IMR-90 (cell line): ENCODE measurements at regions not wholly inside any gene's neighbourhood (a gene's known extent, or its start where the extent isn't known, plus 50 kb on each side); places are given as distances from the start of the nearest gene placed in this dataset.

Source experiments
- ATAC-seq: fragments of 200-7000 bp; cut with Tn5 transposase; 2 replicates; pipeline ENCODE4 v1.9.1; 2020; ENCODE audit warnings: low read depth, mild to moderate bottlenecking, moderate library complexity
- BruUV-seq: library from RNA; stranded (reverse); fragments of 400-500 nt; replicated peaks from 2 replicates; lab custom pipeline; 2021; lab: Mats Ljungman, UMichigan
- CTCF ChIA-PET: fragments of 300-600 bp; formaldehyde crosslinking; extraction: SDS; loops from one replicate; lab custom pipeline; 2021; ENCODE audit warnings: antibody characterized with exemption; lab: Yijun Ruan, JAX
- POLR2A ChIA-PET: fragments of 300-600 bp; sonication (Branson Sonifier 250); formaldehyde crosslinking; loops from one replicate; lab custom pipeline; 2022; ENCODE audit warnings: antibody characterized with exemption; ENCODE audit not compliant: unreplicated experiment; lab: Charles Lee
- DNase-seq: peaks from one replicate; pipeline ENCODE4 v3.0.0; 2013
- H2AFZ ChIP-seq: replicated peaks from 2 replicates; pipeline ENCODE3; 2013; ENCODE audit warnings: low read length, mild to moderate bottlenecking; ENCODE audit not compliant: poor library complexity
- H2AK5ac ChIP-seq: 2 replicates; pipeline ENCODE4 v1.6.1; 2013; ENCODE audit warnings: low read depth, low read length, inconsistent platforms
- H2AK9ac ChIP-seq: replicated peaks from 2 replicates; pipeline ENCODE3; 2013; ENCODE audit warnings: mild to moderate bottlenecking, low read depth, low read length, moderate library complexity; ENCODE audit not compliant: poor library complexity
- H2BK120ac ChIP-seq: 2 replicates; pipeline ENCODE4 v1.6.1; 2013; ENCODE audit warnings: low read depth, low read length, inconsistent platforms
- H2BK15ac ChIP-seq: 3 replicates; pipeline ENCODE4 v1.6.1; 2013; ENCODE audit warnings: low read depth, low read length, inconsistent platforms
- H2BK20ac ChIP-seq: 2 replicates; pipeline ENCODE4 v1.6.1; 2013; ENCODE audit warnings: low read depth, mild to moderate bottlenecking, inconsistent platforms, low read length, moderate library complexity
- H2BK5ac ChIP-seq: 2 replicates; pipeline ENCODE4 v1.6.1; 2013; ENCODE audit warnings: mild to moderate bottlenecking, low read depth, low read length, inconsistent platforms; ENCODE audit not compliant: poor library complexity, severe bottlenecking
- H3K14ac ChIP-seq: replicated peaks from 2 replicates; pipeline ENCODE4 v1.6.1; 2013; ENCODE audit warnings: low read depth, low read length, inconsistent platforms
- H3K18ac ChIP-seq: 2 replicates; pipeline ENCODE4 v1.6.1; 2013; ENCODE audit warnings: low read depth, low read length, control low read depth
- H3K23ac ChIP-seq: 2 replicates; pipeline ENCODE4 v1.6.1; 2013; ENCODE audit warnings: low read depth, low read length, inconsistent platforms
- H3K27ac ChIP-seq: 2 replicates; pipeline ENCODE4 v1.5.1; 2013; ENCODE audit warnings: mild to moderate bottlenecking, control low read depth, low read length; ENCODE audit not compliant: insufficient read depth
- H3K27me3 ChIP-seq: 2 replicates; pipeline ENCODE4 v1.6.1; 2013; ENCODE audit warnings: low read length; ENCODE audit not compliant: control insufficient read depth, insufficient read depth
- H3K36me3 ChIP-seq: 2 replicates; pipeline ENCODE4 v1.6.1; 2013; ENCODE audit warnings: low read length, mixed read lengths; ENCODE audit not compliant: control insufficient read depth, insufficient read depth
- H3K4ac ChIP-seq: 2 replicates; pipeline ENCODE4 v1.6.1; 2013; ENCODE audit warnings: low read depth, low read length, inconsistent platforms
- H3K4me1 ChIP-seq: 2 replicates; pipeline ENCODE4 v1.6.1; 2013; ENCODE audit warnings: low read length, mixed read lengths; ENCODE audit not compliant: control insufficient read depth, insufficient read depth
- H3K4me2 ChIP-seq: 2 replicates; pipeline ENCODE4 v1.6.1; 2013; ENCODE audit warnings: low read depth, mild to moderate bottlenecking, control low read depth, low read length, moderate library complexity
- H3K4me3 ChIP-seq: 2 replicates; pipeline ENCODE4 v1.5.1; 2013; ENCODE audit warnings: low read depth, mild to moderate bottlenecking, control low read depth, low read length, moderate library complexity; ENCODE audit not compliant: insufficient read depth
- H3K56ac ChIP-seq: 2 replicates; pipeline ENCODE4 v1.6.1; 2013; ENCODE audit warnings: low read length, inconsistent platforms; ENCODE audit not compliant: insufficient read depth; ENCODE audit errors: extremely low read depth
- H3K79me1 ChIP-seq, 2 experiments: 2 replicates each; pipeline ENCODE4 v1.6.1; 2013; ENCODE audit warnings: low read length in 2 of 2, inconsistent platforms in 1 of 2, low read depth in 1 of 2
- H3K9ac ChIP-seq: 2 replicates; pipeline ENCODE4 v1.6.1; 2013; ENCODE audit warnings: low read depth, low read length, control low read depth
- H3K9me1 ChIP-seq: 2 replicates; pipeline ENCODE4 v1.6.1; 2013; ENCODE audit warnings: low read length, inconsistent platforms; ENCODE audit not compliant: insufficient read depth
- H3K9me3 ChIP-seq: 2 replicates; pipeline ENCODE4 v1.6.1; 2013; ENCODE audit warnings: low read length; ENCODE audit not compliant: control insufficient read depth, insufficient read depth
- H4K20me1 ChIP-seq: 2 replicates; pipeline ENCODE4 v1.6.1; 2013; ENCODE audit warnings: low read length, inconsistent platforms; ENCODE audit not compliant: insufficient read depth
- H4K5ac ChIP-seq: 2 replicates; pipeline ENCODE4 v1.6.1; 2013; ENCODE audit warnings: mild to moderate bottlenecking, low read depth, low read length, control low read depth
- H4K8ac ChIP-seq, 2 experiments: 2 replicates each; pipeline ENCODE4 v1.6.1; 2013; ENCODE audit warnings: low read depth in 2 of 2, low read length in 2 of 2, control low read depth in 1 of 2, inconsistent platforms in 1 of 2
- H4K91ac ChIP-seq: 2 replicates; pipeline ENCODE4 v1.6.1; 2013; ENCODE audit warnings: low read depth, low read length, inconsistent platforms; ENCODE audit not compliant: insufficient read depth
- MAZ ChIP-seq: IDR thresholded peaks from 2 replicates; pipeline ENCODE4 v1.6.1; 2012; ENCODE audit warnings: low read depth, mild to moderate bottlenecking, low read length, improper control_type of control experiment, moderate library complexity, borderline replicate concordance
- RAD21 ChIP-seq: IDR thresholded peaks from 2 replicates; pipeline ENCODE4 v1.6.1; 2012; ENCODE audit warnings: low read length, improper control_type of control experiment
- RCOR1 ChIP-seq: IDR thresholded peaks from 2 replicates; pipeline ENCODE4 v1.6.1; 2012; ENCODE audit warnings: mild to moderate bottlenecking, low read length, improper control_type of control experiment; ENCODE audit not compliant: insufficient replicate concordance
- RFX5 ChIP-seq: IDR thresholded peaks from 2 replicates; pipeline ENCODE4 v1.8.0; 2012; ENCODE audit warnings: low read depth, mild to moderate bottlenecking, low read length, moderate library complexity
- SMC3 ChIP-seq: fragments of 150-350 bp; IDR thresholded peaks from 2 replicates; pipeline ENCODE4 v1.6.1; 2016; ENCODE audit warnings: low read depth, mild to moderate bottlenecking, antibody characterized with exemption, low read length, moderate library complexity
- USF2 ChIP-seq: fragments of 150-350 bp; IDR thresholded peaks from 2 replicates; pipeline ENCODE4 v1.6.1; 2017; ENCODE audit warnings: mild to moderate bottlenecking, antibody characterized with exemption, low read length, low read depth
- WGBS, 2 experiments: methylation state at CpG; one replicate each; pipeline versions ENCODE4 v1.1.5 to v1.1.7; 2013; ENCODE audit warnings: missing lambda C conversion rate in 2 of 2; ENCODE audit not compliant: insufficient read length in 1 of 2; ENCODE audit errors: extremely low coverage in 2 of 2; 5-methylcytosine and 5-hydroxymethylcytosine counted together
- dilution Hi-C: fragments of 300-500 bp; cut with HindIII; formaldehyde crosslinking; loops from one replicate; pipeline ENCODE4 v1.14.3; 2018; ENCODE audit warnings: low sequenced_read_pairs; ENCODE audit not compliant: unreplicated experiment
- in situ Hi-C: fragments of 300-500 bp; cut with MboI; formaldehyde crosslinking; loops from 3 replicates; pipeline ENCODE4 v1.14.3; 2019; ENCODE audit warnings: low sequenced_read_pairs, inconsistent platforms, mixed read lengths
- intact Hi-C: fragments of 100-400 bp; cut with micrococcal nuclease; formaldehyde crosslinking; loops from 2 replicates; pipeline ENCODE4 v1.10.0; 2022

GRCh38 chr2:43126817-43127207 lies 99.6 kb downstream of the ZFP36L2 start:
- no peak for DNase-seq
- no TSS peak for BruUV-seq
- Histone ChIP-seq H3K27ac (no peak overlapping the region), H3K9me3 (no peaks in the 10 kb centered on the region), H3K4me1 (peaks cover 20% of the 10 kb centered on the region), H3K56ac (no peak overlapping the region), H4K8ac (no peak overlapping the region), H3K4me3 (no peak overlapping the region), H3K27me3 (no peaks in the 10 kb centered on the region), H3K23ac (no peak overlapping the region), H3K14ac (no peak overlapping the region), H2AFZ (peak overlapping the region; percentile 61), H2BK5ac (no peak overlapping the region), H3K9ac (no peak overlapping the region), H3K18ac (no peak overlapping the region), H3K4ac (peak overlapping the region; percentile 16; the same call in 1 of the 2 replicates), H3K9me1 (peaks cover 8% of the 10 kb centered on the region; the same call in 1 of the 2 replicates), H4K5ac (no peak overlapping the region), H4K20me1 (no peaks in the 10 kb centered on the region), H2BK20ac (no peak overlapping the region), H4K91ac (no peak overlapping the region; the same call in 1 of the 2 replicates), H3K4me2 (no peak overlapping the region), H2AK5ac (peak overlapping the region; percentile 44), H3K79me1 (no peaks in the 10 kb centered on the region; a peak in 1 of 4 replicates), H2BK120ac (peak overlapping the region; percentile 38), H2BK15ac (no peak overlapping the region), H3K36me3 (no peaks in the 10 kb centered on the region), H2AK9ac (no peak overlapping the region)
- intact Hi-C loops (no loop called here), dilution Hi-C loops (no loop called here), in situ Hi-C loops (no loop called here)
- ChIA-PET CTCF (interaction anchor here (0.8 kb wide), 1 partner anchor 97 kb away, joined by 4 read pairs; no protein-coding TSS in a partner anchor), POLR2A (no interaction called here)
- TF ChIP-seq MAZ = no peak
- TF ChIP-seq RAD21 = no peak
- TF ChIP-seq RCOR1 = no peak
- no peak for TF ChIP-seq SMC3
- TF ChIP-seq USF2 = no peak
- TF ChIP-seq RFX5 = no peak
- ATAC-seq = no peak
- 93% methylated on average over 3 of the region's 14 CpGs; no CpG with 5 or more reads in 1 of the 2 experiments for WGBS, 2 experiments
